ENCODE measurements at regions not wholly inside any gene's neighbourhood (a gene's known extent, or its start where the extent isn't known, plus 50 kb on each side); places are given as distances from the start of the nearest gene placed in this dataset.

DNA sequence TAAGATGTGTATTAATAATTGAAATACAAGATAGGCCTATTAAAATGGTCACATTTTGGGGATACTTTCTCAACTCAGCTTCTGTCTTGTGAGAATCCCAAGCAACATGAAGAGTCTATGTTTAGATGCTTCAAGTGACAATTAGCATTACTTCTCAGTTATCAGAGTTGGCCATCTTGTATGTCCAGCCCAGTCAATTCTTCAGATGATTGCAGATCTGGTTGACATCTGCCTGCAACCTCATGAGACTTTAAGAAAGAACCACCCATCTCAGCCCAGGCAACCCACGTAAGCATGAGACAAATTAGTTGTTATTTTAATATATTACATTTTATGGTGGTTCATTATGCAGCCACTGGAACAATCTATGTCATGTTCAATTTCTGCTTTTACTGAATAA is 256.5 kb downstream of the TENT5A start:
- TF ChIP-seq, protein P1, sequence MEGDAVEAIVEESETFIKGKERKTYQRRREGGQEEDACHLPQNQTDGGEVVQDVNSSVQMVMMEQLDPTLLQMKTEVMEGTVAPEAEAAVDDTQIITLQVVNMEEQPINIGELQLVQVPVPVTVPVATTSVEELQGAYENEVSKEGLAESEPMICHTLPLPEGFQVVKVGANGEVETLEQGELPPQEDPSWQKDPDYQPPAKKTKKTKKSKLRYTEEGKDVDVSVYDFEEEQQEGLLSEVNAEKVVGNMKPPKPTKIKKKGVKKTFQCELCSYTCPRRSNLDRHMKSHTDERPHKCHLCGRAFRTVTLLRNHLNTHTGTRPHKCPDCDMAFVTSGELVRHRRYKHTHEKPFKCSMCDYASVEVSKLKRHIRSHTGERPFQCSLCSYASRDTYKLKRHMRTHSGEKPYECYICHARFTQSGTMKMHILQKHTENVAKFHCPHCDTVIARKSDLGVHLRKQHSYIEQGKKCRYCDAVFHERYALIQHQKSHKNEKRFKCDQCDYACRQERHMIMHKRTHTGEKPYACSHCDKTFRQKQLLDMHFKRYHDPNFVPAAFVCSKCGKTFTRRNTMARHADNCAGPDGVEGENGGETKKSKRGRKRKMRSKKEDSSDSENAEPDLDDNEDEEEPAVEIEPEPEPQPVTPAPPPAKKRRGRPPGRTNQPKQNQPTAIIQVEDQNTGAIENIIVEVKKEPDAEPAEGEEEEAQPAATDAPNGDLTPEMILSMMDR (IDR thresholded peaks at IDR 0.05): no peak
- TF ChIP-seq, protein P2, sequence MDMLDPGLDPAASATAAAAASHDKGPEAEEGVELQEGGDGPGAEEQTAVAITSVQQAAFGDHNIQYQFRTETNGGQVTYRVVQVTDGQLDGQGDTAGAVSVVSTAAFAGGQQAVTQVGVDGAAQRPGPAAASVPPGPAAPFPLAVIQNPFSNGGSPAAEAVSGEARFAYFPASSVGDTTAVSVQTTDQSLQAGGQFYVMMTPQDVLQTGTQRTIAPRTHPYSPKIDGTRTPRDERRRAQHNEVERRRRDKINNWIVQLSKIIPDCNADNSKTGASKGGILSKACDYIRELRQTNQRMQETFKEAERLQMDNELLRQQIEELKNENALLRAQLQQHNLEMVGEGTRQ (IDR thresholded peaks at IDR 0.05; ENCODE audit: borderline replicate concordance, low read depth, low read length): no peak
